GM21619 (cell line): ENCODE measurements at regions not wholly inside any gene's neighbourhood (a gene's known extent, or its start where the extent isn't known, plus 50 kb on each side); places are given as distances from the start of the nearest gene placed in this dataset.
A peak's percentile ranks its signal among the peaks of the same experiment; 100 is the strongest.

Experiments used
- ATAC-seq: cut with Tn5 transposase; IDR thresholded peaks from one replicate; pipeline ENCODE4 v1.9.1; 2021; ENCODE audit not compliant: unreplicated experiment

- ATAC-seq, result no peak
Observed at GRCh38 chr18:73261923-73262322, 394.1 kb upstream of the NETO1 start.

GRCh38 chr18:73261243-73261642, 393.5 kb upstream of the NETO1 start:
- no peak for ATAC-seq

GRCh38 chr18:73258375-73259087, 390.7 kb upstream of the NETO1 start:
- no peak for ATAC-seq

- no peak for ATAC-seq
Observed at GRCh38 chr18:73254564-73254963, 386.8 kb upstream of the NETO1 start.

- no peak for ATAC-seq
Observed at GRCh38 chr18:73249030-73249429, 381.2 kb upstream of the NETO1 start.

GRCh38 chr18:73246763-73247162, 379.0 kb upstream of the NETO1 start:
- ATAC-seq, result no peak

GRCh38 chr18:73245345-73245744, 377.6 kb upstream of the NETO1 start:
- ATAC-seq, result no peak

- no peak for ATAC-seq
Observed at GRCh38 chr18:73244401-73244800, 376.6 kb upstream of the NETO1 start.

- no peak for ATAC-seq
Observed at GRCh38 chr18:73240899-73241298, 373.1 kb upstream of the NETO1 start.

GRCh38 chr18:73235921-73236320, 368.1 kb upstream of the NETO1 start:
- ATAC-seq, result no peak

- peak; percentile 88 for ATAC-seq
Observed at GRCh38 chr18:73235491-73235890, 367.7 kb upstream of the NETO1 start.

GRCh38 chr18:73232933-73233332, 365.1 kb upstream of the NETO1 start:
- peak; percentile 76 for ATAC-seq

- ATAC-seq, result no peak
Observed at GRCh38 chr18:73220663-73221062, 352.9 kb upstream of the NETO1 start.

GRCh38 chr18:73218293-73218692, 350.5 kb upstream of the NETO1 start:
- ATAC-seq, result no peak

- ATAC-seq, result no peak
Observed at GRCh38 chr18:73214970-73215369, 347.2 kb upstream of the NETO1 start.

- ATAC-seq, result no peak
Observed at GRCh38 chr18:73212442-73212841, 344.7 kb upstream of the NETO1 start.

GRCh38 chr18:73201940-73202339, 334.2 kb upstream of the NETO1 start:
- ATAC-seq, result no peak

GRCh38 chr18:73199151-73199550, 331.4 kb upstream of the NETO1 start:
- ATAC-seq, result no peak

GRCh38 chr18:73189718-73190117, 321.9 kb upstream of the NETO1 start:
- no peak for ATAC-seq

- no peak for ATAC-seq
Observed at GRCh38 chr18:73168236-73168635, 300.4 kb upstream of the NETO1 start.

GRCh38 chr18:73164430-73164829, 296.6 kb upstream of the NETO1 start:
- no peak for ATAC-seq

GRCh38 chr18:73163236-73163635, 295.4 kb upstream of the NETO1 start:
- ATAC-seq, result no peak

GRCh38 chr18:73156117-73156516, 288.3 kb upstream of the NETO1 start:
- no peak for ATAC-seq
